RKO (cell line): ENCODE measurements at regions not wholly inside any gene's neighbourhood (a gene's known extent, or its start where the extent isn't known, plus 50 kb on each side); places are given as distances from the start of the nearest gene placed in this dataset.

Experiments used
- DNase-seq: peaks from one replicate; pipeline ENCODE4 v3.0.0-alpha.2; 2016; ENCODE audit warnings: low spot score

GRCh38 chr5:29662876-29663275 is 1530.6 kb upstream of the CDH6 start:
- no peak for DNase-seq

DNA sequence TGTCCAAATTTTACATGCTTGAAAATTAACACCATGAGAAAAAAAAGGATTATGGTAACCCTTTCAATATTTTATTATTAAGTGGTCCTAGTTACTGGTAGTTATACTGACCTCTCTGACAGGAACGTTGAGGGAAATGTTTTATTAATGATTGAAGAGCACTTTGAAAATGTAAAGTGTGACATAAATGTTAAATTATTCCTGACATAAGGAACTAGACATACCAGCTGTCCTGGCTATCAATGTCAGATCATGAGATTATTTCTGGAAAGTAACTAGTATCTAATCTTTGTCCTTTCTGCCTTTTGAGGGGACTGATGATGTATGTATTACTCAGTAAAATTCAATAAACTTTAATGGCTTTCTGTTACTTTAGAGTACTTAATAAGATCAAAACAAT is 1538.5 kb upstream of the CDH6 start:
- no peak for DNase-seq

- no peak for DNase-seq
Measured at GRCh38 chr5:29649321-29649720, 1544.2 kb upstream of the CDH6 start.

DNA sequence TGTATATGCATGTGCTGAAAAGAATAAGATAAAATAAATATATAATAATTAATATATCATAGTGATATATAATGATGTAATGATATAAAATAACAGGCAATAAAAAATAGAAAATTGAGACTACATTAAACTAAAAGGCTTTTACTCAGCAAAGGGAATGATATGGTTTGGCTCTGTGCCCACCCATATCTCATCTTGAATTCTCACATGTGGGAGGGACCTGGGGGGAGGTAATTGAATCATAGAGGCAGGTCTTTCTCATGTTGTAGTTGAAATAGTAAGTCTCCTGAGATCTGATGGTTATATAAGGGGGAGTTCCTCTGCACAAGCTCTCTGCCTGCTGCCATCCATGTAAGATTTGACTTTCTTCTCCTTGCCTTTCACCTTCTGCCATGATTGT is 1550.9 kb upstream of the CDH6 start:
- no peak for DNase-seq

GRCh38 chr5:29614206-29614605 is 1579.3 kb upstream of the CDH6 start:
- no peak for DNase-seq

GRCh38 chr5:29588236-29588635 is 1605.2 kb upstream of the CDH6 start:
- no peak for DNase-seq

DNA sequence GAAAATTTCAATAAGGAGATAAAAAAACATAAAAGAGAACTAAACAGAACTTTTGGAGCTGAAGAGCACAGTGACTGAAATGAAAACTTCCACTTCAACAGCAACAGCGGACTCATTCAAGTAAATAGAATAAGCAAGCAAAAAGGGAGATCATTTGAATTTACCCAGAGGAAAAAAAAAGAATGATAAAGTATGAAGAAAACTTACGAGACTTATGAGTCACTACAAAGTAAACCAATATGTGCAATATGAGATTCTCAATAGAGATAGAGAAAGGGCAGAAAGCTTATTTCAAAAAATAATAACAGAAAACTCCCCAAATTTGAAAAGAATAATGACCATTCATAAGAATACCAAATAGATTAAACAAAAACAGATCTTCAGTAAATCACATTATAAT is 1605.7 kb upstream of the CDH6 start:
- DNase-seq: no peak

GRCh38 chr5:29568028-29568427 is 1625.5 kb upstream of the CDH6 start:
- no peak for DNase-seq

GRCh38 chr5:29561564-29561963 is 1631.9 kb upstream of the CDH6 start:
- DNase-seq: no peak

DNA sequence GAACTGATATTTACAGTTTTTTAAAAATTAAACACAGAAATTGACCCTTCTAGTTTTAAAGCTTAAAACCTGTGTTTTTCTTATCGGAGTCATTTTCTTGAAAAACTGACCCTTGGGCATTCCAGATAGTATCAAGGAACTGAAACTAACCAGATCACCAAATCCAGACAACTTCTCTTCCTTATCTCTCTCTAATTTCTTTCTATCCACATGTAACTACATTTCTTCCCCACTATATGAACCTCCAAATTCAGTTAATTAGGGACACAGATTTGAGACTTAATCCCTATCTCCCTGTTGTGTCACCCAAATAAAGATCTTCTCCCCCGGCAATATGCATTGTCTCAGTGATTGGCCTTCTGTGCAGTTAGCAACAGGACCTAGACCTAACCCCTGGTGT is 1643.0 kb upstream of the CDH6 start:
- DNase-seq: no peak

- no peak for DNase-seq
Measured at GRCh38 chr5:29548262-29548661, 1645.2 kb upstream of the CDH6 start.

- DNase-seq: no peak
Measured at GRCh38 chr5:29547236-29547865, 1646.1 kb upstream of the CDH6 start.

DNA sequence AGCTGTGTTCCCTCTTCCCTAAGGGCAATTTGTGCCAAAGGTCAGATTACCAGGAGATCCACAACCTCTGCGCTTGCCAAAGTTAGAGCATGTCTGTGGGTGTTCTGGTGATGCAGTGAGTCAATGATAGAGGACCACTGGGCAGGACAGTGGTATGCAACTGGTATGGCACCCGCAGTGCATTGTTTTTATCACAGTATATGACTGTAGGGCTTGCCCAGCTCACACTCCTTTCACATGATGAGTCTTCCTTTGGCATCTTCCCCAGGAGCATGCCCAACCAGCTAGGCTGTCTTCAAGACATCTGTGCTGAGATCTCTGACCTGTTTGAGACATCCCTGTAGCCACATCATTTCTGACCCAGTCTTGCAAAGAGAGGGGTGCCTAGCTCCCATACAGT is 1650.0 kb upstream of the CDH6 start:
- DNase-seq: no peak

GRCh38 chr5:29524227-29524626 is 1669.3 kb upstream of the CDH6 start:
- no peak for DNase-seq

DNA sequence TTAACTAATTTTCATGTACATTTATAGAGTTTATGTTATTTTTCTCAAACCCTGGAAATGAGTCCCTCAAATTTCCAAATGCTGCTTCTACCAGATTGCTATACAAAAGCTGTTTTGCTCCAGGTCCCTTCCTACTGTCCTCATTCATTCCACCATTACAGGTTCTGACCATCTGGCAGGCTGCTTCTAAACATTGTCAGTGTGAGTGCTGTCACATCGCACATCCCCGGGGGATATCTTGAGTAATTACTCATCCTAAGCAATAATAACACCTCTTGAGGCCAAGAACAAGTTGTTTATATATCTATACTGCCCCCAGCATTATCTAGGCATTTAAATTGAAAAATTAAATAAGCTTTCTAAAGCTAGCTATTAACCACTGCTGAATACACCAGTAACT is 1675.3 kb upstream of the CDH6 start:
- DNase-seq: no peak

DNA sequence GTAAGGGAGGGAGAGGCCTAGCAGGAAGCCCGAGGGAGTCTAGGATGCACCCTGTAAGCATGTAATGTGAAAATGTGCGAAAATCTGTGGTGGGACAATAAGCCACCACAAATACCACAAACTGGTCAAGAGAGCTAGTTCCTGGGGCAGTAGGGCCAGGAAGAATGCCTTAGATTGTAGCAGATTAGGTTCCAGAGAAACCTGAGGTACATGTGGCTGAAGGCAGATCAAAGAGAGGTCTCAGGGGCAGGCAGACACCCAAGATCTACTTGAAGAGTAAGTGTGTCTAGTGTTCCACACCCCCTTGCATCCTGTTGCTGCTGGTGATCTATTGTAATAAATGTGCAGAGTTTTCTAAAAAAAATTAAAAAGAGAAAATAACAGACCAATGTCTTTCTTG is 1677.3 kb upstream of the CDH6 start:
- no peak for DNase-seq

DNA sequence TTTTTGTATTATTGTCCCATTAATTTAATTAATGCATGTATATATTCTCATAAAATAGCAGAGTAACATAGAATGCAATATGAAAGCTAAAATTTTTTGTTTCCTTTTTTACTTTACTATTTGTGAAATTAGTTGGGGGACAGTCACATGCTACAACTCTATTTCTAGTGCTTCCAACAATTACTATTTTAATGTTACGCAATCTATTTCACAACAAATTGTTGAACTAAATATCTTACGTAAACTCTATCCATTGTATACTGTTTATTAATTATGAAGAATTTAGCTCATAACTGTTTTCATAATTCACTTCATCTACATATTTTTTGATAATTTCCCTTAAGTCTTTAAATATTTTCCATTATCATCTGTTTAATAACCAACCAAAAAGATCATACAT is 1685.4 kb upstream of the CDH6 start:
- DNase-seq: no peak

- no peak for DNase-seq
Measured at GRCh38 chr5:29504411-29504810, 1689.1 kb upstream of the CDH6 start.

DNA sequence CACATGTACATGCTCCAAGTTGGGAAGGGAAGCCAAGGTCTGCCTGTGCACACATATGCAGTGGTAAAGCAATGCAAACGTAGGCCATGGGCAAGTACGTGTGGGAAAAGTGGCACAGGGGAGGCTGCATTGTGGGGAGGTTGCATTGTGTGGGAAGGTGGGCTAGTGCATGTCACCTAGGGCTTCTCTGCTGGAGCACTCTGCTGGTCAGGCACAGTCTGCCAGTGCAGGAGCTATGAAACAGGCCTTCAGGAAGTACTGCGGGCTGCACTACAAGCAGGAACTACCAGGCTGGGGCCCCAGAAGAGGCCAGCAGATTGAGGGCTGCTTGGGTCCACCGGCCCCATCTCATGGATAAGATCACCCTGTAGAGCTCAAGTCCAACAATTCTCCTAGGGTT is 1694.6 kb upstream of the CDH6 start:
- DNase-seq: no peak

DNA sequence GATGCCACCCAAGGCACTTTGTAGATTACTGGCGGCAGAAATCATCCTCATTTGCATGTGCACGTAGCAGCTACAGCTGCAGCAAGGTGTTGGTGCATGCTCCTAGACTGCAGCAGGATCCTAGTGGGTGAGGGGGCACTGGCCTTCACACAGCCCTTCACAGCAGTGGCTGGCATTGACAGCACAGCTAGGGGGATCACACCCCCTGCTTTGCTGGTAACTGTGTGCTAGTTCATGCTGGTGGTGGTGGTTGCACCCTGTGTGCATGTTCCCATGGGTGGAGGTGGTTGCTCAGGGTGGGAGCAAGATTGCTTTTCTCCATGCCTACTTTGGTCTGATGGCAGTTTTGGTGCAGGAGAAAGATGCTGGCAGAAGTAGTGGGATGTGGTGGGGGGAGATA is 1695.1 kb upstream of the CDH6 start:
- DNase-seq: no peak

DNA sequence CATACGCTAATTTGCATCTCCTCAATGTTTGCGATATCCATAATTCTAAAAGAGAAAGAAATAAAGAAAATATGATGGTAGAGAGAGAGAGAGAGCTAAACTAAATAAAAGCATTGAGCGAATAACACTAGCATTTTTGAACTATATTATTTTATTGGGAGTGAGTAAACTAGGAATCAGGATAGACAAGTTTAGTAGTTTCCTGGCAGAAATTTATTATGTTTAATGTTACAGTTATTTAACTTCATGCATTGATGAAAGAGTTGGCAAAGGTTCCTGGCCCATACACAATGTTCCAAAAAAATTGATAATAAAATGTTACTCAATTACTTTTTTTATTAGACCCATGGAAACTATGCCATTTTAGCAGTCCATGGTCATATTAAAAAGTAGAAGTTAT is 1708.2 kb upstream of the CDH6 start:
- DNase-seq: no peak

DNA sequence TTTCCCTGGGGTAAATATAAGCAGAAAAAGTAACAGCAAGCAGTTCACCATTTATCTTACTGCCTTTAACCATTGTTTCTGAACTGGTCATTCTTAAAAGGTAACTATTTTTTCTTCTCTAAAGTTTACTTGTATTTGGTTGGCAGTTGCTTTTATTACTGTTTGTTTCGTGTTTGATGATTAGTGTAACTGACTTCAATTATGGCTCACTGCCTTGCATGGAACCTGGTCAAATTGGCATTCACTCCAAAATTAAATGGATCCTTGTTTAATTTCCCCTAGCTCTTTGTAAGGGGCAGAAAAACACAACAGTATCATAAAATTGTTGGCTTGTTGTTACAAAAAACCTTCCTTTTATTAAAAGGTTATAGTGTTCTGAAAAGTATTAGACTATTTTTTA is 1723.9 kb upstream of the CDH6 start:
- no peak for DNase-seq

DNA sequence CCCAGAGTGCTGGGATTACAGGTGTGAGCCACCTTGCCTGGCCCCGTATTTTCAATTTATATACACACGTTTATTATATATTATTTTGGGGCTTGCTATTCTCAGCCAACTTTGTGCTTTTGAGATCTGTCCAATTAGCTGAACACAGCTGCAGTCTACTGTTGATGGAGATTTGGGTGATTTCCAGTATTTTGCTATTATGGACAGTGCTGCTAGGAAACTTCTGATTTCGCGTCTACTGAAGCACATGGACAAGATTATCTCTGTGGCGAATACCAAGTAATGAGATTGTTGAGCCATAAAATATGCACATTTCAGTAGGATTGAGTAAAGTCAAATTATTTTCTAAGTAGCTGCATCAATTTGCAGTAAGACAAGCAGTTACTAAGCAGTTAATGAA is 1731.2 kb upstream of the CDH6 start:
- no peak for DNase-seq

GRCh38 chr5:29460971-29461559 is 1732.4 kb upstream of the CDH6 start:
- DNase-seq: no peak
